ENCODE measurements at regions not wholly inside any gene's neighbourhood (a gene's known extent, or its start where the extent isn't known, plus 50 kb on each side); places are given as distances from the start of the nearest gene placed in this dataset.

GRCh38 chr6:110538416-110539160, 62.2 kb upstream of the SLC22A16 start:
- no peak for DNase-seq (ENCODE audit: low spot score)

- no peak for DNase-seq (ENCODE audit: low spot score)
Measured at GRCh38 chr6:110537208-110538123, 61.1 kb upstream of the SLC22A16 start.

- no peak for DNase-seq (ENCODE audit: low spot score)
Measured at GRCh38 chr6:110534731-110535492, 58.5 kb upstream of the SLC22A16 start.

- no peak for DNase-seq (ENCODE audit: low spot score)
Measured at GRCh38 chr6:110532431-110532830, 56.0 kb upstream of the SLC22A16 start.

GRCh38 chr6:110530671-110531070, 54.3 kb upstream of the SLC22A16 start:
- DNase-seq (ENCODE audit: low spot score): no peak

- no peak for DNase-seq (ENCODE audit: low spot score)
Measured at GRCh38 chr6:110529907-110530306, 53.5 kb upstream of the SLC22A16 start.

- no peak for DNase-seq (ENCODE audit: low spot score)
Measured at GRCh38 chr6:110529355-110529754, 52.9 kb upstream of the SLC22A16 start.

- no peak for DNase-seq (ENCODE audit: low spot score)
Measured at GRCh38 chr6:110528930-110529325, 52.5 kb upstream of the SLC22A16 start.

GRCh38 chr6:110528101-110528929, 51.9 kb upstream of the SLC22A16 start:
- peak; percentile 66 for DNase-seq (ENCODE audit: low spot score)

- DNase-seq (ENCODE audit: low spot score): no peak
Measured at GRCh38 chr6:110527516-110527915, 51.1 kb upstream of the SLC22A16 start.

GRCh38 chr6:110526726-110527125, 50.3 kb upstream of the SLC22A16 start:
- no peak for DNase-seq (ENCODE audit: low spot score)
